ENCODE measurements at regions not wholly inside any gene's neighbourhood (a gene's known extent, or its start where the extent isn't known, plus 50 kb on each side); places are given as distances from the start of the nearest gene placed in this dataset.

- no peak for DNase-seq
These were observed 106.7 kb upstream of the TMPO start for GRCh38 chr12:98408681-98409080.

GRCh38 chr12:98409548-98409947 lies 105.8 kb upstream of the TMPO start:
- no peak for DNase-seq

GRCh38 chr12:98410356-98410755 lies 105.0 kb upstream of the TMPO start:
- DNase-seq = no peak

GRCh38 chr12:98416845-98417244 lies 98.5 kb upstream of the TMPO start:
- peak; percentile 12 for DNase-seq

GRCh38 chr12:98417266-98417665 lies 98.1 kb upstream of the TMPO start:
- no peak for DNase-seq

GRCh38 chr12:98418357-98419075 lies 96.9 kb upstream of the TMPO start:
- peak; percentile 85 for DNase-seq

GRCh38 chr12:98419081-98419794 lies 96.2 kb upstream of the TMPO start:
- no peak for DNase-seq

- no peak for DNase-seq
These were observed 95.5 kb upstream of the TMPO start for GRCh38 chr12:98419795-98420404.

- no peak for DNase-seq
These were observed 94.9 kb upstream of the TMPO start for GRCh38 chr12:98420461-98420860.

GRCh38 chr12:98421316-98421715 lies 94.1 kb upstream of the TMPO start:
- peak; percentile 81 for DNase-seq

GRCh38 chr12:98422359-98422758 lies 93.0 kb upstream of the TMPO start:
- no peak for DNase-seq

- DNase-seq = no peak
These were observed 92.6 kb upstream of the TMPO start for GRCh38 chr12:98422812-98423211.

- DNase-seq = no peak
These were observed 91.4 kb upstream of the TMPO start for GRCh38 chr12:98423963-98424362.

- peak; percentile 34 for DNase-seq
These were observed 90.5 kb upstream of the TMPO start for GRCh38 chr12:98424726-98425401.

GRCh38 chr12:98425859-98426258 lies 89.5 kb upstream of the TMPO start:
- DNase-seq = no peak

GRCh38 chr12:98431089-98431488 lies 84.3 kb upstream of the TMPO start:
- DNase-seq = no peak

- DNase-seq = no peak
These were observed 78.2 kb upstream of the TMPO start for GRCh38 chr12:98437166-98437565.

- no peak for DNase-seq
These were observed 77.4 kb upstream of the TMPO start for GRCh38 chr12:98437806-98438595.

GRCh38 chr12:98438656-98439230 lies 76.6 kb upstream of the TMPO start:
- peak; percentile 91 for DNase-seq

- DNase-seq = no peak
These were observed 75.9 kb upstream of the TMPO start for GRCh38 chr12:98439471-98439951.

GRCh38 chr12:98439981-98440581 lies 75.3 kb upstream of the TMPO start:
- DNase-seq = no peak

- DNase-seq = no peak
These were observed 69.3 kb upstream of the TMPO start for GRCh38 chr12:98446060-98446459.
